NCI-H1048 (cell line): ENCODE measurements at regions not wholly inside any gene's neighbourhood (a gene's known extent, or its start where the extent isn't known, plus 50 kb on each side); places are given as distances from the start of the nearest gene placed in this dataset.
"Not testable (repeated sequence)": the region's sequence is repeated elsewhere in the genome, so short reads cannot be mapped to it uniquely, and the experiment has no call there.

Experiments used
- DNase-seq: peaks from one replicate; lab custom pipeline; 2025; lab: John Stamatoyannopoulos, UW

GRCh38 chr18:76018210-76018609, 476.8 kb downstream of the ZNF516 start:
- DNase-seq, result no peak

- no peak for DNase-seq
Observed at GRCh38 chr18:76013057-76013456, 482.0 kb downstream of the ZNF516 start.

GRCh38 chr18:76005632-76006208, 489.3 kb downstream of the ZNF516 start:
- no peak for DNase-seq

- not testable (repeated sequence) for DNase-seq
Observed at GRCh38 chr18:75987913-75988312, 507.1 kb downstream of the ZNF516 start.

GRCh38 chr18:75984853-75985252, 510.2 kb downstream of the ZNF516 start:
- DNase-seq, result no peak

- no peak for DNase-seq
Observed at GRCh38 chr18:75981102-75981501, 513.9 kb downstream of the ZNF516 start.

- no peak for DNase-seq
Observed at GRCh38 chr18:75977081-75977480, 518.0 kb downstream of the ZNF516 start.

GRCh38 chr18:75970212-75970611, 524.8 kb downstream of the ZNF516 start:
- no peak for DNase-seq

- DNase-seq, result no peak
Observed at GRCh38 chr18:75966431-75966830, 528.6 kb downstream of the ZNF516 start.

GRCh38 chr18:75962036-75962572, 532.9 kb downstream of the ZNF516 start:
- DNase-seq, result no peak

- not testable (repeated sequence) for DNase-seq
Observed at GRCh38 chr18:75960356-75960755, 532.9 kb upstream of the SMIM21 start.

- no peak for DNase-seq
Observed at GRCh38 chr18:75959150-75959549, 531.6 kb upstream of the SMIM21 start.

- no peak for DNase-seq
Observed at GRCh38 chr18:75958683-75959082, 531.2 kb upstream of the SMIM21 start.

GRCh38 chr18:75945265-75945933, 517.9 kb upstream of the SMIM21 start:
- no peak for DNase-seq

- DNase-seq, result no peak
Observed at GRCh38 chr18:75937306-75937705, 509.8 kb upstream of the SMIM21 start.

GRCh38 chr18:75936862-75937261, 509.4 kb upstream of the SMIM21 start:
- no peak for DNase-seq

- DNase-seq, result no peak
Observed at GRCh38 chr18:75931079-75931478, 503.6 kb upstream of the SMIM21 start.

- DNase-seq, result no peak
Observed at GRCh38 chr18:75928706-75929105, 501.2 kb upstream of the SMIM21 start.

GRCh38 chr18:75927791-75928190, 500.3 kb upstream of the SMIM21 start:
- no peak for DNase-seq

GRCh38 chr18:75926811-75927210, 499.3 kb upstream of the SMIM21 start:
- DNase-seq, result no peak

GRCh38 chr18:75923169-75923568, 495.7 kb upstream of the SMIM21 start:
- no peak for DNase-seq

- no peak for DNase-seq
Observed at GRCh38 chr18:75916624-75916982, 489.1 kb upstream of the SMIM21 start.

GRCh38 chr18:75915941-75916623, 488.6 kb upstream of the SMIM21 start:
- DNase-seq, result no peak
